Caco-2 (cell line): ENCODE measurements at regions not wholly inside any gene's neighbourhood (a gene's known extent, or its start where the extent isn't known, plus 50 kb on each side); places are given as distances from the start of the nearest gene placed in this dataset.

ENCODE experiments used
- BruUV-seq: library from RNA; stranded (reverse); fragments of 400-500 nt; replicated peaks from 2 replicates; lab custom pipeline; 2021; lab: Mats Ljungman, UMichigan
- CTCF ChIA-PET: fragments of 300-600 bp; sonication (Branson Sonifier 250); formaldehyde crosslinking; loops from one replicate; lab custom pipeline; 2022; ENCODE audit warnings: antibody characterized with exemption; lab: Charles Lee
- POLR2A ChIA-PET: fragments of 300-600 bp; sonication (Branson Sonifier 250); formaldehyde crosslinking; loops from one replicate; lab custom pipeline; 2022; ENCODE audit warnings: antibody characterized with exemption; lab: Charles Lee
- DNase-seq, 2 experiments: peaks; one replicate each; pipeline versions ENCODE4 v3.0.0 to v3.0.0-alpha.2; 2020 to 2022
- H3K27me3 ChIP-seq: replicated peaks from 2 replicates; pipeline ENCODE4 v1.6.0; 2011; ENCODE audit warnings: low read length; ENCODE audit not compliant: control insufficient read depth, insufficient read depth
- H3K36me3 ChIP-seq: 2 replicates; pipeline ENCODE4 v1.5.1; 2011; ENCODE audit warnings: low read length; ENCODE audit not compliant: control insufficient read depth, insufficient read depth
- H3K4me1 ChIP-seq: fragments of 250-450 bp; sonication (Bioruptor Pico); 2 replicates; pipeline ENCODE4 v1.5.1; 2020; ENCODE audit warnings: mild to moderate bottlenecking
- H3K4me3 ChIP-seq: 2 replicates; pipeline ENCODE4 v1.5.1; 2011; ENCODE audit warnings: low read depth, mild to moderate bottlenecking, control low read depth, low read length
- H3K9me3 ChIP-seq: fragments of 250-450 bp; sonication (Bioruptor Pico); 2 replicates; pipeline ENCODE4 v1.5.1; 2020; ENCODE audit warnings: mild to moderate bottlenecking, moderate library complexity
- H3K27ac Mint-ChIP-seq: one replicate; pipeline ENCODE4 v1.8.0; 2022; ENCODE audit warnings: mixed read lengths; ENCODE audit not compliant: unreplicated experiment
- H3K27me3 Mint-ChIP-seq: one replicate; pipeline ENCODE4 v1.8.0; 2022; ENCODE audit warnings: mixed read lengths; ENCODE audit not compliant: insufficient read depth, unreplicated experiment
- H3K36me3 Mint-ChIP-seq: one replicate; pipeline ENCODE4 v1.8.0; 2022; ENCODE audit warnings: mild to moderate bottlenecking, mixed read lengths; ENCODE audit not compliant: insufficient read depth, unreplicated experiment
- H3K4me1 Mint-ChIP-seq: one replicate; pipeline ENCODE4 v1.8.0; 2022; ENCODE audit warnings: low read depth, mixed read lengths; ENCODE audit not compliant: unreplicated experiment
- H3K4me3 Mint-ChIP-seq: one replicate; pipeline ENCODE4 v1.8.0; 2022; ENCODE audit warnings: mild to moderate bottlenecking, moderate library complexity, mixed read lengths; ENCODE audit not compliant: unreplicated experiment
- H3K9me3 Mint-ChIP-seq: one replicate; pipeline ENCODE4 v1.8.0; 2022; ENCODE audit warnings: mixed read lengths; ENCODE audit not compliant: unreplicated experiment
- intact Hi-C: fragments of 100-400 bp; cut with micrococcal nuclease; formaldehyde crosslinking; loops from one replicate; pipeline ENCODE4 v1.10.0; 2022; ENCODE audit not compliant: unreplicated experiment
- TF ChIP-seq, protein P1 (sequence below), 2 experiments: fragments of 200-600 bp in 1 of 2; IDR thresholded peaks; 1 replicate in 1 of 2; 2 replicates in 1 of 2; pipeline versions ENCODE4 v1.5.1 to v1.8.0; 2011 to 2022; ENCODE audit warnings: antibody characterized with exemption in 1 of 2, control low read depth in 1 of 2, inconsistent platforms in 1 of 2, low read depth in 1 of 2, low read length in 1 of 2, mild to moderate bottlenecking in 1 of 2, moderate library complexity in 1 of 2; ENCODE audit not compliant: insufficient read depth in 1 of 2, severe bottlenecking in 1 of 2, unreplicated experiment in 1 of 2

DNA sequence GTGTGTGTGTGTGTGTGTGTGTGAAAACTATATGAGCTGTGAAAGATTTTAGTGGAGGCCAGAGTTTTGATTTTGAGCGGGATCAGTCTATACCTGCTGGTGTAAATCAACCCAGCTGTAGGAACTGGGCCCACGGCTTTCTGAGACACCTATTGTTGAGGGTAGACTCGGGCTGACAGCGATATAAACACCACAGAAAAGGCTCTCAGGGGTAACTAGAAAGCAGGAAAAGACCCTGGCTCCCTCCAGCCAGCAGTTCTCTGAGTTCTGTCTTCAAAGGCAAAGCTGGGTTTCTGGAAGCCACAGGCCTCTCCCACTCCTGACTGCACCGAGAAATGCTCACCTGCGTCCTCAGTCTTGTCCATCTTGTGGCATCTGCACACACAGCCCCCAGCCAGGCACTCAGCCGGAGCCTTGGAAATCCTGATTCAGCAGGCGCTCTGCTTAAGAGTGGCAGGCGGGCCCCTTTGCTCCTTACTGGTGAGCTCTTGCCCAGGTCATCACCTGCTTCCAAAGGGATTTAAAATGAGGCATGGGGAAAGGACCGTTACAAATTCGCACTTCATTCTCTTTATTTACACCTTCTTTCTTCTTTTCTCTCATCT, 223.3 kb downstream of the NDUFS4 start:
- H3K27ac Mint-ChIP-seq = no peak overlapping the region
- TF ChIP-seq, protein P1, sequence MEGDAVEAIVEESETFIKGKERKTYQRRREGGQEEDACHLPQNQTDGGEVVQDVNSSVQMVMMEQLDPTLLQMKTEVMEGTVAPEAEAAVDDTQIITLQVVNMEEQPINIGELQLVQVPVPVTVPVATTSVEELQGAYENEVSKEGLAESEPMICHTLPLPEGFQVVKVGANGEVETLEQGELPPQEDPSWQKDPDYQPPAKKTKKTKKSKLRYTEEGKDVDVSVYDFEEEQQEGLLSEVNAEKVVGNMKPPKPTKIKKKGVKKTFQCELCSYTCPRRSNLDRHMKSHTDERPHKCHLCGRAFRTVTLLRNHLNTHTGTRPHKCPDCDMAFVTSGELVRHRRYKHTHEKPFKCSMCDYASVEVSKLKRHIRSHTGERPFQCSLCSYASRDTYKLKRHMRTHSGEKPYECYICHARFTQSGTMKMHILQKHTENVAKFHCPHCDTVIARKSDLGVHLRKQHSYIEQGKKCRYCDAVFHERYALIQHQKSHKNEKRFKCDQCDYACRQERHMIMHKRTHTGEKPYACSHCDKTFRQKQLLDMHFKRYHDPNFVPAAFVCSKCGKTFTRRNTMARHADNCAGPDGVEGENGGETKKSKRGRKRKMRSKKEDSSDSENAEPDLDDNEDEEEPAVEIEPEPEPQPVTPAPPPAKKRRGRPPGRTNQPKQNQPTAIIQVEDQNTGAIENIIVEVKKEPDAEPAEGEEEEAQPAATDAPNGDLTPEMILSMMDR (IDR thresholded peaks at IDR 0.05; ENCODE audit: insufficient read depth in 1 of 2, low read depth in 1 of 2, low read length in 1 of 2, severe bottlenecking in 1 of 2, unreplicated experiment in 1 of 2) = no peak
- no peak for DNase-seq
- peaks cover 42% of the 10 kb centered on the region for H3K4me1 ChIP-seq
- CTCF ChIA-PET = no interaction called here
- H3K9me3 ChIP-seq = 0 out of 2 replicates have a peak, but pooled peaks cover 5% of the 10 kb centered on the region
- H3K27me3 Mint-ChIP-seq = no peaks in the 10 kb centered on the region
- no peak overlapping the region for H3K4me3 Mint-ChIP-seq
- no TSS peak for BruUV-seq
- H3K36me3 Mint-ChIP-seq = no peaks in the 10 kb centered on the region
- POLR2A ChIA-PET = interaction anchor here (0.5 to 0.9 kb wide), 2 partner anchors 33 to 985 kb away, joined by 3 to 5 read pairs; no protein-coding TSS in a partner anchor
- intact Hi-C loops = no loop called here
- no peaks in the 10 kb centered on the region for H3K36me3 ChIP-seq
- no peak overlapping the region for H3K4me3 ChIP-seq
- H3K9me3 Mint-ChIP-seq = peaks cover 32% of the 10 kb centered on the region
- H3K4me1 Mint-ChIP-seq = peaks cover 47% of the 10 kb centered on the region
- H3K27me3 ChIP-seq = no peaks in the 10 kb centered on the region

DNA sequence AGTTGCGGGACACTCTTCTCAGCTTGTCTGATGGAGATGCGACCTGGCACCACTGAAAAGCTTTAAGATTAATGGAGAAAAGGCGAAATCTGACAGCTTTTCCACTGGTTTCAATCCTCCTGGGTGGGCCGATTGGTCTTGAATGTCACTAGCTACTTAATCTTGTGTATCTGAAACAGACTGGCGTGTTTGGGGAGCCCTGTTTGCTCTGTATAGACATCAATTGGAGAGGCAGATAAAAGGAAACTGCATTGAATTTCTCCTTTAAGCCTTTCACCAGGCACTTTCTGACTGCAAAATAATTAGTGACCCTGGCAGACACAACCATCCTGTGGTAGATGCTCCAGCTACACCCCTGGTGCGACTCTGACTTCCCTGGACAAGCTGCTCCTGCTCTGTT, 224.2 kb downstream of the NDUFS4 start:
- Mint-ChIP-seq H3K27ac (no peak overlapping the region), H3K4me3 (no peak overlapping the region), H3K4me1 (peaks cover 38% of the 10 kb centered on the region), H3K9me3 (peaks cover 32% of the 10 kb centered on the region), H3K36me3 (no peaks in the 10 kb centered on the region), H3K27me3 (no peaks in the 10 kb centered on the region)
- Histone ChIP-seq H3K4me3 (no peak overlapping the region), H3K27me3 (no peaks in the 10 kb centered on the region), H3K9me3 (0 out of 2 replicates have a peak, but pooled peaks cover 5% of the 10 kb centered on the region), H3K36me3 (no peaks in the 10 kb centered on the region), H3K4me1 (peaks cover 33% of the 10 kb centered on the region)
- intact Hi-C loops = no loop called here
- ChIA-PET POLR2A (interaction anchor here (0.9 kb wide), 1 partner anchor 32 kb away, joined by 3 read pairs; no protein-coding TSS in a partner anchor), CTCF (no interaction called here)
- no peak for DNase-seq
- TF ChIP-seq, protein P1 (IDR thresholded peaks at IDR 0.05; ENCODE audit: insufficient read depth in 1 of 2, low read depth in 1 of 2, low read length in 1 of 2, severe bottlenecking in 1 of 2, unreplicated experiment in 1 of 2) = no peak
- no TSS peak for BruUV-seq

GRCh38 chr5:53785924-53786323, 225.5 kb downstream of the NDUFS4 start:
- Histone ChIP-seq H3K4me3 (no peak overlapping the region), H3K4me1 (peaks cover 28% of the 10 kb centered on the region), H3K36me3 (no peaks in the 10 kb centered on the region), H3K9me3 (0 out of 2 replicates have a peak, but pooled peaks cover 5% of the 10 kb centered on the region), H3K27me3 (no peaks in the 10 kb centered on the region)
- peaks cover 35% of the 10 kb centered on the region for H3K4me1 Mint-ChIP-seq
- TF ChIP-seq, protein P1 (IDR thresholded peaks at IDR 0.05; ENCODE audit: insufficient read depth in 1 of 2, low read depth in 1 of 2, low read length in 1 of 2, severe bottlenecking in 1 of 2, unreplicated experiment in 1 of 2) = no peak
- H3K27me3 Mint-ChIP-seq = no peaks in the 10 kb centered on the region
- H3K36me3 Mint-ChIP-seq = no peaks in the 10 kb centered on the region
- CTCF ChIA-PET = no interaction called here
- peaks cover 32% of the 10 kb centered on the region for H3K9me3 Mint-ChIP-seq
- BruUV-seq = no TSS peak
- DNase-seq = no peak
- POLR2A ChIA-PET = no interaction called here
- no peak overlapping the region for H3K27ac Mint-ChIP-seq
- no peak overlapping the region for H3K4me3 Mint-ChIP-seq
- intact Hi-C loops = no loop called here
